Fibroblast of lung (primary cell): ENCODE measurements at regions not wholly inside any gene's neighbourhood (a gene's known extent, or its start where the extent isn't known, plus 50 kb on each side); places are given as distances from the start of the nearest gene placed in this dataset.

Experiments
- DNase-seq, 2 donors: peaks; one replicate each; pipeline versions ENCODE4 v3.0.0 to v3.0.0-alpha.2; 2010; ENCODE audit warnings: low read depth in 2 of 2
- H2AFZ ChIP-seq: 2 replicates; pipeline ENCODE4 v1.5.1; 2012; ENCODE audit warnings: low read length, control low read depth, inconsistent platforms
- H3K27ac ChIP-seq: 2 replicates; pipeline ENCODE4 v1.5.1; 2011; ENCODE audit warnings: low read length, control low read depth; ENCODE audit not compliant: insufficient read depth
- H3K27me3 ChIP-seq: 2 replicates; pipeline ENCODE4 v1.5.1; 2011; ENCODE audit warnings: mild to moderate bottlenecking, low read length; ENCODE audit not compliant: control insufficient read depth, insufficient read depth
- H3K36me3 ChIP-seq: 2 replicates; pipeline ENCODE4 v1.5.1; 2011; ENCODE audit warnings: low read length; ENCODE audit not compliant: control insufficient read depth, insufficient read depth
- H3K4me1 ChIP-seq: 2 replicates; pipeline ENCODE4 v1.5.1; 2011; ENCODE audit warnings: low read length; ENCODE audit not compliant: control insufficient read depth, insufficient read depth; ENCODE audit errors: extremely low read depth
- H3K4me2 ChIP-seq: 2 replicates; pipeline ENCODE4 v1.5.1; 2011; ENCODE audit warnings: low read length, control low read depth; ENCODE audit not compliant: insufficient read depth; ENCODE audit errors: extremely low read depth
- H3K4me3 ChIP-seq, 4 experiments: fragments of 200-600 bp in 1 of 4; sonication (generic) in 1 of 4; replicated peaks in 1 of 4; 2 replicates each; pipeline ENCODE4 v1.5.1; 2011 to 2016; ENCODE audit warnings: low read length in 4 of 4, low read depth in 3 of 4, mild to moderate bottlenecking in 3 of 4, control low read depth in 2 of 4, inconsistent platforms in 1 of 4, mixed read lengths in 1 of 4; ENCODE audit not compliant: insufficient read depth in 1 of 4; ENCODE audit errors: control extremely low read depth in 1 of 4
- H3K79me2 ChIP-seq: 2 replicates; pipeline ENCODE4 v1.5.1; 2012; ENCODE audit warnings: mild to moderate bottlenecking, low read length, inconsistent platforms; ENCODE audit not compliant: control insufficient read depth, insufficient read depth
- H3K9ac ChIP-seq: 2 replicates; pipeline ENCODE4 v1.5.1; 2011; ENCODE audit warnings: mild to moderate bottlenecking, low read length, control low read depth; ENCODE audit not compliant: insufficient read depth
- H3K9me3 ChIP-seq: 2 replicates; pipeline ENCODE4 v1.5.1; 2012; ENCODE audit warnings: low read depth, low read length; ENCODE audit not compliant: control insufficient read depth, insufficient read depth
- H4K20me1 ChIP-seq: 2 replicates; pipeline ENCODE4 v1.5.1; 2011; ENCODE audit warnings: low read length; ENCODE audit not compliant: control insufficient read depth, insufficient read depth; ENCODE audit errors: extremely low read depth
- EZH2 ChIP-seq: IDR thresholded peaks from 2 replicates; pipeline ENCODE4 v1.5.1; 2012; ENCODE audit warnings: low read length, control low read depth, mild to moderate bottlenecking; ENCODE audit errors: missing control alignments
- TF ChIP-seq, protein P1 (sequence below), 2 donors: IDR thresholded peaks in 1 of 2; conservative IDR thresholded peaks in 1 of 2; 1 replicate in 1 of 2; 2 replicates in 1 of 2; pipeline ENCODE4 v1.5.1; 2011 to 2012; ENCODE audit warnings: low read length in 2 of 2, control low read depth in 1 of 2, inconsistent platforms in 1 of 2, low read depth in 1 of 2, mild to moderate bottlenecking in 1 of 2

DNA sequence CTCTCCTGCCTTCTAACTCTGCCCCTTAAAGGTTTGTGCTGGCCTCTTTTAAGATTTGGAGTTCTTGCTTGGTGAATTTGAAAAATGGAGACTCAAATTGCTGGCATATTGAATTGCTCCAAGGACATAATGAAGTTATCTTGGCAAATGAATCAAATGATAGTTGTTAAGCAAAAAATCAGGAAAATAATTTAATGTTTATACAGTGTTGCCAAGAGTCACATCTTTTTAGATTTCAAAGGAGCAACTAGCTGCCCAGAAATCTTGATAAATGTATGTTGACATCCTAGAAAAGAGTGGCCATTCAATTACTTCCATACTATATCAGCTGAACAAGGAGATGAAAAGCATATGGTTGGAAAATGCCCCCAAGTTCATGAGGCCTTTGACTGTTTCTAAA, 610.0 kb upstream of the LCORL start:
- Histone ChIP-seq H3K27ac (no peak overlapping the region), H4K20me1 (no peaks in the 10 kb centered on the region), H3K9me3 (no peaks in the 10 kb centered on the region), H3K4me2 (no peak overlapping the region), H2AFZ (no peak overlapping the region), H3K27me3 (no peaks in the 10 kb centered on the region), H3K4me1 (no peaks in the 10 kb centered on the region), H3K4me3 (no peak overlapping the region), H3K36me3 (no peaks in the 10 kb centered on the region), H3K9ac (no peak overlapping the region), H3K79me2 (no peaks in the 10 kb centered on the region)
- TF ChIP-seq, protein P1, sequence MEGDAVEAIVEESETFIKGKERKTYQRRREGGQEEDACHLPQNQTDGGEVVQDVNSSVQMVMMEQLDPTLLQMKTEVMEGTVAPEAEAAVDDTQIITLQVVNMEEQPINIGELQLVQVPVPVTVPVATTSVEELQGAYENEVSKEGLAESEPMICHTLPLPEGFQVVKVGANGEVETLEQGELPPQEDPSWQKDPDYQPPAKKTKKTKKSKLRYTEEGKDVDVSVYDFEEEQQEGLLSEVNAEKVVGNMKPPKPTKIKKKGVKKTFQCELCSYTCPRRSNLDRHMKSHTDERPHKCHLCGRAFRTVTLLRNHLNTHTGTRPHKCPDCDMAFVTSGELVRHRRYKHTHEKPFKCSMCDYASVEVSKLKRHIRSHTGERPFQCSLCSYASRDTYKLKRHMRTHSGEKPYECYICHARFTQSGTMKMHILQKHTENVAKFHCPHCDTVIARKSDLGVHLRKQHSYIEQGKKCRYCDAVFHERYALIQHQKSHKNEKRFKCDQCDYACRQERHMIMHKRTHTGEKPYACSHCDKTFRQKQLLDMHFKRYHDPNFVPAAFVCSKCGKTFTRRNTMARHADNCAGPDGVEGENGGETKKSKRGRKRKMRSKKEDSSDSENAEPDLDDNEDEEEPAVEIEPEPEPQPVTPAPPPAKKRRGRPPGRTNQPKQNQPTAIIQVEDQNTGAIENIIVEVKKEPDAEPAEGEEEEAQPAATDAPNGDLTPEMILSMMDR (conservative IDR thresholded peaks at IDR 0.05 in 1 of 2, IDR thresholded peaks at IDR 0.05 in 1 of 2; ENCODE audit: low read depth in 1 of 2, low read length in 2 of 2) = no peak
- TF ChIP-seq EZH2 = no peak
- DNase-seq = no peak

DNA sequence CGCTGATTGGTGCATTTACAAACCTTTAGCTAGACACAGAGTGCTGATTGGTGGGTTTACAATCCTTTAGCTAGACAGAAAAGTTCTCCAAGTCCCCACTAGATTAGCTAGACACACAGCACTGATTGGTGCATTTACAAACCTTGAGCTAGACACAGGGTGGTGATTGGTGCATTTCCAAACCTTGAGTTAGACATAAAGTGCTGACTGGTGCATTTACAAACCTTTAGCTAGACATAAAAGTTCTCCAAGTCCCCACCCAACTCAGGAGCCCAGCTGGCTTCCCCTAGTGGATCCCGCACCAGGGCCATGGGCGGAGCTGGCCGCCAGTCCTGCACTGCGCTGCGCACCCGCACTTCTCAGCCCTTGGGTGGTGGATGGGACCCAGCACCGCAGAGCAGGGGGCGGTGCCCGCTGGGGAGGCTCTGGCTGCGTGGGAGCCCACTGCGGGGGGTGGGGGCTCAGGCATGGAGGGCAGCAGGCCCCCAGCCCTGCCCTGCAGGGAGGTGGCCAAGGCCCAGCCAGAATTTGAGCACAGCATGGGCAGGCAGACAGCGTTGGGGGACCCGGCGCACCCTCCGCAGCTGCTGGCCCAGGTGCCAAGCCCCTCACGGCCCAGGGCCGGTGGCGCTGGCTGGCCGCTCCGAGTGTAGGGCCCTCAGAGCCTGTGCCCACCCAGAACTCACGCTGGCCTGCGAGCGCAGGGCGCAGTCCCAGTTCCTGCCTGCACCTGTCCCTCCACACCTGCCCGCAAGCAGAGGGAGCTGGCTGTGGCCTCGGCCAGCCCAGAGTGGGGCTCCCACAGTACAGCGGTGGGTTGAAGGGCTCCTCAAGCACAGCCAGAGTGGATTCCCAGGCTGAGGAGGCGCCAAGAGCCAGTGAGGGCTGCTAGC, 608.9 kb upstream of the LCORL start:
- no peak overlapping the region for H3K9ac ChIP-seq

DNA sequence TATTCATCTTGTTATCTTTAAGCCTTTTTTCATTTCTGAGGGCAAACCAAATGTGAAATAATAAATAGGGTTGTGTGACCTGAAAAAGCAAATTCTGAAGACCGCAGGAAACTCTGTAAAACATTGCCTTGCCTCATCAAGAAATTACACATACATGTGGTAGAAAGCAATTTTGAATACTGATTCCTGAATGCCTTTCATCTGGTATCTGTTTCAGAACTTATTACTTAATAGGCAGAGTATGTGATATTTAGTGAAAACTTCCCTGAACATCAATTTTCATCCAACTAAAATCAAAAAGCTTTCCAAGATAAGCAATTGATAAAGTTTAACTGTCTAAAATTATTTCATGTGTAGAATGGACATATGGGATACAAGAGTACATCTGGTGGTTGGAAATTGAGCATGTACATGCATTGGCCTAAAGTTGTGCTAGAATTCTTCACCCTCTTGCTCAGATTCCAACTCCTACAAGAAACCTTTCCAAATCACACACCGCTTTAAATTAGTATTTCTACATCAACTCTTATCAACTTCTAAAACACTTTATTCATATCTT, 606.0 kb upstream of the LCORL start:
- TF ChIP-seq EZH2 = no peak
- TF ChIP-seq, protein P1 (conservative IDR thresholded peaks at IDR 0.05 in 1 of 2, IDR thresholded peaks at IDR 0.05 in 1 of 2; ENCODE audit: low read depth in 1 of 2, low read length in 2 of 2) = no peak
- no peak overlapping the region for H2AFZ ChIP-seq
- H4K20me1 ChIP-seq = no peaks in the 10 kb centered on the region
- no peak overlapping the region for H3K4me2 ChIP-seq
- DNase-seq = no peak
- H3K27me3 ChIP-seq = no peaks in the 10 kb centered on the region
- no peaks in the 10 kb centered on the region for H3K79me2 ChIP-seq
- no peak overlapping the region for H3K9ac ChIP-seq
- no peaks in the 10 kb centered on the region for H3K4me1 ChIP-seq
- no peak overlapping the region for H3K4me3 ChIP-seq
- H3K9me3 ChIP-seq = no peaks in the 10 kb centered on the region
- no peak overlapping the region for H3K27ac ChIP-seq
- no peaks in the 10 kb centered on the region for H3K36me3 ChIP-seq

More for the DNA sequence above, 608.9 kb upstream of the LCORL start:
- Histone ChIP-seq H3K27ac (no peak overlapping the region), H3K9me3 (no peaks in the 10 kb centered on the region), H2AFZ (no peak overlapping the region), H3K79me2 (no peaks in the 10 kb centered on the region), H4K20me1 (no peaks in the 10 kb centered on the region), H3K27me3 (no peaks in the 10 kb centered on the region), H3K4me1 (no peaks in the 10 kb centered on the region), H3K36me3 (no peaks in the 10 kb centered on the region), H3K4me3 (no peak overlapping the region), H3K4me2 (no peak overlapping the region)
- no peak for DNase-seq
- TF ChIP-seq, protein P1 (conservative IDR thresholded peaks at IDR 0.05 in 1 of 2, IDR thresholded peaks at IDR 0.05 in 1 of 2; ENCODE audit: low read depth in 1 of 2, low read length in 2 of 2) = no peak
- TF ChIP-seq EZH2 = no peak
